CD14-positive monocyte (primary cell): ENCODE measurements at regions not wholly inside any gene's neighbourhood (a gene's known extent, or its start where the extent isn't known, plus 50 kb on each side); places are given as distances from the start of the nearest gene placed in this dataset.

ENCODE experiments used
- DNase-seq, 3 donors: peaks; one replicate each; pipeline ENCODE4 v3.0.0-alpha.2; 2011 to 2022
- H2AFZ ChIP-seq: 2 replicates; pipeline ENCODE4 v1.6.0; 2012; ENCODE audit warnings: mild to moderate bottlenecking, low read depth, low read length, inconsistent platforms; ENCODE audit not compliant: insufficient read depth, poor library complexity, severe bottlenecking
- H3K27ac ChIP-seq, 2 donors: 1 replicate in 1 of 2; 2 replicates in 1 of 2; pipeline ENCODE4 v1.5.1; 2012 to 2013; ENCODE audit warnings: low read length in 2 of 2, control low read depth in 1 of 2, inconsistent platforms in 1 of 2, low read depth in 1 of 2, mild to moderate bottlenecking in 1 of 2
- H3K27me3 ChIP-seq, 2 donors: one replicate each; pipeline versions ENCODE4 v1.6.0 to v1.6.1; 2011 to 2013; ENCODE audit warnings: low read length in 2 of 2; ENCODE audit not compliant: control insufficient read depth in 2 of 2, insufficient read depth in 2 of 2
- H3K36me3 ChIP-seq, 2 donors: replicated peaks in 1 of 2; 1 replicate in 1 of 2; 2 replicates in 1 of 2; pipeline versions ENCODE4 v1.5.1 to v1.6.1; 2012 to 2013; ENCODE audit warnings: low read length in 2 of 2, control low read depth in 1 of 2, inconsistent platforms in 1 of 2, mild to moderate bottlenecking in 1 of 2; ENCODE audit not compliant: insufficient read depth in 2 of 2, control insufficient read depth in 1 of 2
- H3K4me1 ChIP-seq, 2 donors: 1 replicate in 1 of 2; 2 replicates in 1 of 2; pipeline versions ENCODE4 v1.5.1 to v1.6.1; 2012 to 2013; ENCODE audit warnings: low read length in 2 of 2, control low read depth in 1 of 2, inconsistent platforms in 1 of 2, mild to moderate bottlenecking in 1 of 2, moderate library complexity in 1 of 2; ENCODE audit not compliant: insufficient read depth in 2 of 2, control insufficient read depth in 1 of 2
- H3K4me2 ChIP-seq: replicated peaks from 2 replicates; pipeline ENCODE3; 2012; ENCODE audit warnings: low read length, moderate library complexity, mild to moderate bottlenecking; ENCODE audit not compliant: poor library complexity, severe bottlenecking; ENCODE audit errors: extremely low read depth
- H3K4me3 ChIP-seq, 3 experiments: fragments of 200-600 bp in 1 of 3; sonication (generic) in 1 of 3; replicated peaks in 1 of 3; 1 replicate in 2 of 3; 2 replicates in 1 of 3; pipeline ENCODE4 v1.5.1; 2011 to 2013; ENCODE audit warnings: low read length in 3 of 3, mild to moderate bottlenecking in 3 of 3, control low read depth in 2 of 3, low read depth in 2 of 3, inconsistent platforms in 1 of 3, moderate library complexity in 1 of 3
- H3K79me2 ChIP-seq: 2 replicates; pipeline ENCODE4 v1.6.0; 2012; ENCODE audit warnings: mild to moderate bottlenecking, control low read depth, inconsistent platforms, low read length, moderate library complexity; ENCODE audit not compliant: insufficient read depth
- H3K9ac ChIP-seq: 2 replicates; pipeline ENCODE4 v1.6.0; 2017; ENCODE audit warnings: low read length, mild to moderate bottlenecking; ENCODE audit not compliant: insufficient read depth, poor library complexity, severe bottlenecking
- H3K9me3 ChIP-seq, 2 donors: replicated peaks in 1 of 2; 1 replicate in 1 of 2; 2 replicates in 1 of 2; pipeline versions ENCODE4 v1.5.1 to v1.6.1; 2012 to 2013; ENCODE audit warnings: low read length in 2 of 2, control low read depth in 1 of 2; ENCODE audit not compliant: control insufficient read depth in 1 of 2, insufficient read depth in 1 of 2
- H4K20me1 ChIP-seq: 2 replicates; pipeline ENCODE4 v1.6.0; 2012; ENCODE audit warnings: mild to moderate bottlenecking, low read length, control low read depth, moderate library complexity; ENCODE audit not compliant: insufficient read depth
- H3K27ac Mint-ChIP-seq, 7 donors: one replicate each; pipeline ENCODE4 v1.8.0; 2020; ENCODE audit warnings: mild to moderate bottlenecking in 7 of 7, mixed read lengths in 7 of 7, moderate library complexity in 6 of 7, inconsistent platforms in 2 of 7
- H3K27me3 Mint-ChIP-seq, 3 donors: one replicate each; pipeline ENCODE4 v1.8.0; 2021 to 2022; ENCODE audit warnings: low read depth in 3 of 3, mild to moderate bottlenecking in 3 of 3, mixed read lengths in 3 of 3, moderate library complexity in 3 of 3, inconsistent platforms in 1 of 3
- H3K36me3 Mint-ChIP-seq, 2 donors: one replicate each; pipeline ENCODE4 v1.8.0; 2020; ENCODE audit warnings: mixed read lengths in 2 of 2, inconsistent platforms in 1 of 2, mild to moderate bottlenecking in 1 of 2
- H3K4me1 Mint-ChIP-seq: one replicate; pipeline ENCODE4 v1.8.0; 2020; ENCODE audit warnings: mild to moderate bottlenecking, mixed read lengths
- H3K4me3 Mint-ChIP-seq, 2 donors: one replicate each; pipeline ENCODE4 v1.8.0; 2020; ENCODE audit warnings: mild to moderate bottlenecking in 2 of 2, mixed read lengths in 2 of 2, moderate library complexity in 1 of 2
- H3K9me3 Mint-ChIP-seq, 7 donors: one replicate each; pipeline ENCODE4 v1.8.0; 2020 to 2022; ENCODE audit warnings: mixed read lengths in 7 of 7, mild to moderate bottlenecking in 6 of 7, moderate library complexity in 6 of 7, inconsistent platforms in 2 of 7
- CTCF ChIP-seq: fragments of 200-600 bp; IDR thresholded peaks from one replicate; pipeline ENCODE4 v1.8.0; 2022; ENCODE audit warnings: antibody characterized with exemption, mild to moderate bottlenecking
- WGBS: methylation state at CpG from one replicate; pipeline ENCODE4 v1.1.5; 2013; ENCODE audit warnings: missing lambda C conversion rate; ENCODE audit not compliant: insufficient coverage; 5-methylcytosine and 5-hydroxymethylcytosine counted together
- intact Hi-C, 2 donors: fragments of 100-400 bp; cut with micrococcal nuclease; formaldehyde crosslinking; loops; one replicate each; pipeline versions ENCODE4 v1.15.0 to v1.15.1; 2023

- no peaks in the 10 kb centered on the region for H3K36me3 Mint-ChIP-seq
- no peak overlapping the region for H2AFZ ChIP-seq
- H3K27me3 ChIP-seq: no peaks in the 10 kb centered on the region
- no peaks in the 10 kb centered on the region for H3K4me1 ChIP-seq
- no peaks in the 10 kb centered on the region for H3K4me1 Mint-ChIP-seq
- TF ChIP-seq CTCF: no peak
- H4K20me1 ChIP-seq: no peaks in the 10 kb centered on the region
- H3K36me3 ChIP-seq: no peaks in the 10 kb centered on the region
- peaks cover 0 to 6% (median 2%) of the 10 kb centered on the region in 7 donors for H3K9me3 Mint-ChIP-seq
- no peak overlapping the region for H3K9ac ChIP-seq
- intact Hi-C loops: no loop called here
- H3K27ac ChIP-seq: no peak overlapping the region
- WGBS: no CpG with 5 or more reads among the region's 2 CpGs
- no peak overlapping the region for H3K27ac Mint-ChIP-seq
- H3K4me3 ChIP-seq: no peak overlapping the region
- H3K9me3 ChIP-seq: no peaks in the 10 kb centered on the region
- no peak for DNase-seq
- no peak overlapping the region for H3K4me2 ChIP-seq
- no peak overlapping the region for H3K4me3 Mint-ChIP-seq
- no peaks in the 10 kb centered on the region for H3K79me2 ChIP-seq
- H3K27me3 Mint-ChIP-seq: no peaks in the 10 kb centered on the region
Observed at GRCh38 chr9:80555782-80556325, 984.1 kb downstream of the TLE4 start.

- Histone ChIP-seq H3K4me2 (no peak overlapping the region), H3K9me3 (no peaks in the 10 kb centered on the region), H3K9ac (no peak overlapping the region), H3K36me3 (no peaks in the 10 kb centered on the region), H3K4me1 (no peaks in the 10 kb centered on the region), H3K4me3 (no peak overlapping the region), H3K27ac (no peak overlapping the region), H4K20me1 (no peaks in the 10 kb centered on the region), H3K27me3 (no peaks in the 10 kb centered on the region), H3K79me2 (no peaks in the 10 kb centered on the region), H2AFZ (no peak overlapping the region)
- TF ChIP-seq CTCF: no peak
- H3K27me3 Mint-ChIP-seq: no peaks in the 10 kb centered on the region
- no peak overlapping the region for H3K27ac Mint-ChIP-seq
- H3K4me1 Mint-ChIP-seq: no peaks in the 10 kb centered on the region
- DNase-seq: no peak
- intact Hi-C loops: no loop called here
- H3K36me3 Mint-ChIP-seq: no peaks in the 10 kb centered on the region
- H3K4me3 Mint-ChIP-seq: no peak overlapping the region
- peaks cover 0 to 6% (median 2%) of the 10 kb centered on the region in 7 donors for H3K9me3 Mint-ChIP-seq
Observed at GRCh38 chr9:80554856-80555255, 983.1 kb downstream of the TLE4 start.
